ENCODE measurements at regions not wholly inside any gene's neighbourhood (a gene's known extent, or its start where the extent isn't known, plus 50 kb on each side); places are given as distances from the start of the nearest gene placed in this dataset.

- Histone ChIP-seq H3K27ac (ENCODE audit: low read depth in 1 of 2, low read length in 2 of 2) (no peak overlapping the region), H3K9ac (ENCODE audit: low read depth in 1 of 2, low read length in 2 of 2) (no peak overlapping the region), H3K27me3 (ENCODE audit: control insufficient read depth in 4 of 4, insufficient read depth in 4 of 4, low read length in 3 of 4) (no peaks in the 10 kb centered on the region), H3K9me3 (ENCODE audit: control insufficient read depth in 4 of 4, low read length in 3 of 4) (no peaks in the 10 kb centered on the region), H3K36me3 (ENCODE audit: control insufficient read depth in 4 of 4, insufficient read depth in 3 of 4, low read depth in 1 of 4, low read length in 3 of 4) (no peaks in the 10 kb centered on the region), H3K4me3 (ENCODE audit: low read depth in 1 of 3, low read length in 3 of 3) (no peak overlapping the region), H3K4me1 (ENCODE audit: control insufficient read depth in 4 of 4, insufficient read depth in 4 of 4, low read length in 3 of 4) (peaks cover 0 to 1% (median 0%) of the 10 kb centered on the region in 4 donors)
- no peak for DNase-seq (ENCODE audit: low spot score)
- no peak for TF ChIP-seq JUND (IDR thresholded peaks at IDR 0.05)
- WGBS, result 49% methylated on average over 1 of the region's 1 CpG
These were observed 1171.0 kb downstream of the MRPL39 start for GRCh38 chr21:24436236-24436635.

GRCh38 chr21:24428591-24429199 is 1178.6 kb downstream of the MRPL39 start:
- no peak for TF ChIP-seq YY1 (IDR thresholded peaks at IDR 0.05)
- TF ChIP-seq EGR1 (IDR thresholded peaks at IDR 0.05; ENCODE audit: low read depth in 2 of 2), result no peak
- no peak for TF ChIP-seq SP1 (IDR thresholded peaks at IDR 0.05)
- no peak for TF ChIP-seq REST (IDR thresholded peaks at IDR 0.05)
- TF ChIP-seq RAD21 (IDR thresholded peaks at IDR 0.05), result no peak
- no peak for TF ChIP-seq ZBTB33 (IDR thresholded peaks at IDR 0.05)
- TF ChIP-seq HNF4A (conservative IDR thresholded peaks at IDR 0.05), result no peak
- no peak for TF ChIP-seq FOXA1 (IDR thresholded peaks at IDR 0.05)
- no peak for TF ChIP-seq NR2F2 (IDR thresholded peaks at IDR 0.05)
- TF ChIP-seq GABPA (IDR thresholded peaks at IDR 0.05 in 1 of 2, conservative IDR thresholded peaks at IDR 0.05 in 1 of 2), result no peak
- no peak for TF ChIP-seq HNF4G (IDR thresholded peaks at IDR 0.05)
- TF ChIP-seq JUND (IDR thresholded peaks at IDR 0.05), result no peak
- TF ChIP-seq MAX (IDR thresholded peaks at IDR 0.05), result no peak
- WGBS, result 72% methylated on average over 8 of the region's 8 CpGs
- H3K4me3 ChIP-seq (ENCODE audit: low read depth in 1 of 3, low read length in 3 of 3), result no peak overlapping the region
- H3K4me1 ChIP-seq (ENCODE audit: control insufficient read depth in 4 of 4, insufficient read depth in 4 of 4, low read length in 3 of 4), result no peaks in the 10 kb centered on the region
- no peak overlapping the region for H3K27ac ChIP-seq (ENCODE audit: low read depth in 1 of 2, low read length in 2 of 2)
- DNase-seq (ENCODE audit: low spot score), result no peak
- H3K36me3 ChIP-seq (ENCODE audit: control insufficient read depth in 4 of 4, insufficient read depth in 3 of 4, low read depth in 1 of 4, low read length in 3 of 4), result no peaks in the 10 kb centered on the region
- H3K27me3 ChIP-seq (ENCODE audit: control insufficient read depth in 4 of 4, insufficient read depth in 4 of 4, low read length in 3 of 4), result no peaks in the 10 kb centered on the region
- peaks cover 0 to 1% (median 0%) of the 10 kb centered on the region in 4 donors for H3K9me3 ChIP-seq (ENCODE audit: control insufficient read depth in 4 of 4, low read length in 3 of 4)
- no peak overlapping the region for H3K9ac ChIP-seq (ENCODE audit: low read depth in 1 of 2, low read length in 2 of 2)

- no peaks in the 10 kb centered on the region for H3K4me1 ChIP-seq (ENCODE audit: control insufficient read depth in 4 of 4, insufficient read depth in 4 of 4, low read length in 3 of 4)
- no peak for DNase-seq (ENCODE audit: low spot score)
- 54% methylated on average over 4 of the region's 4 CpGs for WGBS
- no peak for TF ChIP-seq HNF4A (conservative IDR thresholded peaks at IDR 0.05)
- TF ChIP-seq CTCF (IDR thresholded peaks at IDR 0.05; ENCODE audit: low read depth, low read length, missing input control), result no peak
- no peak for TF ChIP-seq GABPA (IDR thresholded peaks at IDR 0.05 in 1 of 2, conservative IDR thresholded peaks at IDR 0.05 in 1 of 2)
- TF ChIP-seq SP1 (IDR thresholded peaks at IDR 0.05), result no peak
- TF ChIP-seq ZBTB33 (IDR thresholded peaks at IDR 0.05), result no peak
- no peak for TF ChIP-seq EGR1 (IDR thresholded peaks at IDR 0.05; ENCODE audit: low read depth in 2 of 2)
- no peak for TF ChIP-seq YY1 (IDR thresholded peaks at IDR 0.05)
- TF ChIP-seq FOXA1 (IDR thresholded peaks at IDR 0.05), result no peak
- TF ChIP-seq HNF4G (IDR thresholded peaks at IDR 0.05), result no peak
These were observed 1182.5 kb downstream of the MRPL39 start for GRCh38 chr21:24424776-24425175.

More at GRCh38 chr21:24424776-24425175, 1182.5 kb downstream of the MRPL39 start:
- H3K27ac ChIP-seq (ENCODE audit: low read depth in 1 of 2, low read length in 2 of 2), result no peak overlapping the region
- no peaks in the 10 kb centered on the region for H3K36me3 ChIP-seq (ENCODE audit: control insufficient read depth in 4 of 4, insufficient read depth in 3 of 4, low read depth in 1 of 4, low read length in 3 of 4)
- H3K9me3 ChIP-seq (ENCODE audit: control insufficient read depth in 4 of 4, low read length in 3 of 4), result peaks cover 0 to 4% (median 1%) of the 10 kb centered on the region in 4 donors
- no peak overlapping the region for H3K9ac ChIP-seq (ENCODE audit: low read depth in 1 of 2, low read length in 2 of 2)
- no peaks in the 10 kb centered on the region for H3K27me3 ChIP-seq (ENCODE audit: control insufficient read depth in 4 of 4, insufficient read depth in 4 of 4, low read length in 3 of 4)
- H3K4me3 ChIP-seq (ENCODE audit: low read depth in 1 of 3, low read length in 3 of 3), result no peak overlapping the region
